ENCODE measurements at regions not wholly inside any gene's neighbourhood (a gene's known extent, or its start where the extent isn't known, plus 50 kb on each side); places are given as distances from the start of the nearest gene placed in this dataset.
"Not testable (repeated sequence)": the region's sequence is repeated elsewhere in the genome, so short reads cannot be mapped to it uniquely, and the experiment has no call there.

- no peak for DNase-seq
- no peak overlapping the region for H3K4me3 Mint-ChIP-seq
Measured at GRCh38 chr2:142642650-142643049, 234.8 kb upstream of the KYNU start.

GRCh38 chr2:142629193-142629592 lies 248.3 kb upstream of the KYNU start:
- Mint-ChIP-seq H3K27me3 (ENCODE audit: low read depth, poor library complexity) (no peaks in the 10 kb centered on the region), H3K4me3 (no peak overlapping the region), H3K36me3 (ENCODE audit: low read depth) (no peaks in the 10 kb centered on the region), H3K9me3 (peaks cover 13% of the 10 kb centered on the region), H3K4me1 (no peaks in the 10 kb centered on the region), H3K27ac (no peak overlapping the region)
- no peak for DNase-seq
- TF ChIP-seq CTCF (IDR thresholded peaks at IDR 0.05): no peak

More at GRCh38 chr2:142642650-142643049, 234.8 kb upstream of the KYNU start:
- no peaks in the 10 kb centered on the region for H3K27me3 Mint-ChIP-seq (ENCODE audit: low read depth, poor library complexity)
- no peak overlapping the region for H3K27ac Mint-ChIP-seq
- H3K4me1 Mint-ChIP-seq: no peaks in the 10 kb centered on the region
- H3K9me3 Mint-ChIP-seq: peaks cover 17% of the 10 kb centered on the region
- TF ChIP-seq CTCF (IDR thresholded peaks at IDR 0.05): no peak
- no peaks in the 10 kb centered on the region for H3K36me3 Mint-ChIP-seq (ENCODE audit: low read depth)

GRCh38 chr2:142621287-142621686 lies 256.2 kb upstream of the KYNU start:
- DNase-seq: no peak
- H3K9me3 Mint-ChIP-seq: no peaks in the 10 kb centered on the region
- H3K27me3 Mint-ChIP-seq (ENCODE audit: low read depth, poor library complexity): no peaks in the 10 kb centered on the region
- no peaks in the 10 kb centered on the region for H3K36me3 Mint-ChIP-seq (ENCODE audit: low read depth)
- no peak overlapping the region for H3K4me3 Mint-ChIP-seq
- no peak for TF ChIP-seq CTCF (IDR thresholded peaks at IDR 0.05)
- H3K27ac Mint-ChIP-seq: no peak overlapping the region
- no peaks in the 10 kb centered on the region for H3K4me1 Mint-ChIP-seq

GRCh38 chr2:142617461-142617860 lies 260.0 kb upstream of the KYNU start:
- Mint-ChIP-seq H3K27ac (no peak overlapping the region), H3K27me3 (ENCODE audit: low read depth, poor library complexity) (no peaks in the 10 kb centered on the region), H3K4me1 (no peaks in the 10 kb centered on the region), H3K36me3 (ENCODE audit: low read depth) (no peaks in the 10 kb centered on the region), H3K4me3 (no peak overlapping the region), H3K9me3 (peaks cover 5% of the 10 kb centered on the region)
- TF ChIP-seq CTCF (IDR thresholded peaks at IDR 0.05): no peak
- DNase-seq: no peak

- no peak overlapping the region for H3K4me3 Mint-ChIP-seq
- no peak for TF ChIP-seq CTCF (IDR thresholded peaks at IDR 0.05)
- no peaks in the 10 kb centered on the region for H3K4me1 Mint-ChIP-seq
- H3K36me3 Mint-ChIP-seq (ENCODE audit: low read depth): no peaks in the 10 kb centered on the region
- no peaks in the 10 kb centered on the region for H3K27me3 Mint-ChIP-seq (ENCODE audit: low read depth, poor library complexity)
- no peak overlapping the region for H3K27ac Mint-ChIP-seq
- H3K9me3 Mint-ChIP-seq: peaks cover 5% of the 10 kb centered on the region
- DNase-seq: no peak
Measured at GRCh38 chr2:142615876-142616275, 261.6 kb upstream of the KYNU start.

- H3K9me3 Mint-ChIP-seq; H3K27me3 Mint-ChIP-seq (ENCODE audit: low read depth, poor library complexity): not testable (repeated sequence)
Measured at GRCh38 chr2:142613193-142613592, 264.3 kb upstream of the KYNU start.

More at GRCh38 chr2:142613193-142613592, 264.3 kb upstream of the KYNU start:
- not testable (repeated sequence) for H3K36me3 Mint-ChIP-seq (ENCODE audit: low read depth); DNase-seq; H3K27ac Mint-ChIP-seq; H3K4me1 Mint-ChIP-seq; H3K4me3 Mint-ChIP-seq
